ENCODE measurements at regions not wholly inside any gene's neighbourhood (a gene's known extent, or its start where the extent isn't known, plus 50 kb on each side); places are given as distances from the start of the nearest gene placed in this dataset.

DNA sequence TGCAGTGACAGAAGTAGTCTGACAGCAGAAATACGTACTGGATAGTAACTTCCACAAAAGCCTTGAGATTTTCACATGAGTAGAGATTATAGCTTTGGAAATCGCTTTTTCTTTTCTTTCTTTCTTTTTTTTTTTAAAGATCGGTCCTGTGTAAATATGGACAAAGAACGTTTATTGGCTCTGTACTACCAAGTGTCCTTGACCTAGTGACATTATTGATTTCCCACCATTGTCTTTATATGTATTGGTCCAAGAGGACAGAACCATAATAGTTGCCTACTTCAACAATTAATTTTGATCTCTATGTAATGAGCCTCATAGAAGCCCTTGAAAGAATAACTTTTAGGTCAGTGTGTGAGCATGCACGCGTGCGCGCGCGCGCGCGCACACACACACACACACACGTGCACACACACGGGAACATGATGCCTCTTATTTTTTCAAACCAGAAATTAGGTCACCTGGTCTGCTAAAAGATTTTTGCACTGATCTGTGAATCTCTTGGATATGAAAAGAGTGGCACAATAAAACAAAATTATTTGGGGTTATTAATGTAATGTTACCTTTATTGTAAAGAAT lies 516.8 kb downstream of the PSAT1 start:
- no peak overlapping the region for H3K4me3 ChIP-seq (ENCODE audit: low read depth, low read length)
- no peak for DNase-seq (ENCODE audit: low read depth)
- no peak for TF ChIP-seq CTCF (conservative IDR thresholded peaks at IDR 0.05; ENCODE audit: low read depth, low read length)

- DNase-seq (ENCODE audit: low read depth): peak; percentile 58
- TF ChIP-seq CTCF (conservative IDR thresholded peaks at IDR 0.05; ENCODE audit: low read depth, low read length): peak; percentile 74
- H3K4me3 ChIP-seq (ENCODE audit: low read depth, low read length): peak overlapping the region; percentile 48
Observed at GRCh38 chr9:78821126-78821822, 524.3 kb downstream of the PSAT1 start.

DNA sequence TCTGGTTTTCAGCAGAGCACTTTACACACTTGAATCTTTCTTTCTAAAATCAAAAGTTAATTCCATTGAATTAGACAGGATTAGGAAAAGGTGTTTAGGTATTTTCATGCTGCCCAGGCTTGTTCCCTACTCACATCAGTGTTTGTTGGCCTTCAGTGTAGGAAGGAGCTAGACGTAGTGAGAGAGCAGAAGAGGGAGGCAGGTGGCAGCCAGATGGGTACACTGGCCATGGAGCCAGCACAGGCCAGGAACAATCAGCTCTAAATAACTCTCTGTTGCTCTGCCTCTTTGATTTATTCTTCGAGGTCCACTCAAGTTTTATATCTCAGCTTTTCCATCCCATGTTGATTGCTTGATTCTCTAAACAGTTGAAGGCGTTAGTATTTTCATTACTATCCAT lies 529.6 kb downstream of the PSAT1 start:
- no peak overlapping the region for H3K4me3 ChIP-seq (ENCODE audit: low read depth, low read length)
- DNase-seq (ENCODE audit: low read depth): no peak
- TF ChIP-seq CTCF (conservative IDR thresholded peaks at IDR 0.05; ENCODE audit: low read depth, low read length): no peak

- TF ChIP-seq CTCF (conservative IDR thresholded peaks at IDR 0.05; ENCODE audit: low read depth, low read length): no peak
- no peak for DNase-seq (ENCODE audit: low read depth)
- no peak overlapping the region for H3K4me3 ChIP-seq (ENCODE audit: low read depth, low read length)
Observed at GRCh38 chr9:78828521-78828920, 531.6 kb downstream of the PSAT1 start.

- no peak for TF ChIP-seq CTCF (conservative IDR thresholded peaks at IDR 0.05; ENCODE audit: low read depth, low read length)
- DNase-seq (ENCODE audit: low read depth): no peak
- no peak overlapping the region for H3K4me3 ChIP-seq (ENCODE audit: low read depth, low read length)
Observed at GRCh38 chr9:78830301-78830700, 533.4 kb downstream of the PSAT1 start.

GRCh38 chr9:78831726-78832125 lies 534.8 kb downstream of the PSAT1 start:
- no peak for DNase-seq (ENCODE audit: low read depth)
- no peak overlapping the region for H3K4me3 ChIP-seq (ENCODE audit: low read depth, low read length)
- no peak for TF ChIP-seq CTCF (conservative IDR thresholded peaks at IDR 0.05; ENCODE audit: low read depth, low read length)

DNA sequence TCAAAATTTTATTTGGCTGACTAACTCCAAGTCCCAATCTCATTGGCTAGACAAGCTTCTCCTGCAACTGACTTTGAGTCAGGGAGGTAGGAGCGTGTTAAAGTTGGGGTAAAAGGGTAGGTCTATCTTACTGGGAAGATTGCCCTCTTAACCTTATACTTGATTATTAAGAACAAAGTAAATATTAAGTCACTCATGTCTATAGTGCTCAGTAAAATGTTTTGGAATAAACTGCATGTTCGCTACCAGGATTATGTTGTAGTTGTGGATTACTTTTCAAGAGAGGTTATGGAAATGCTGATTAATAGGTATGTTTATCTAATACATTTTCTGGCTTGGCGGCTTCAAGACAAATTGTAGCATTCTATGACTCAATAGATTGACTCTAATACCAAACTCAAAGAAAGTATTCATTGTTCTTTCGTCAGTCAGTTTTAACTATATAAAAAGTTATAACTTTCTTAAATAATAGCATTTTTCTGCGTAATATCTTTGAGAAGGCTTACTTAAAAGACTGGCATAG lies 539.1 kb downstream of the PSAT1 start:
- no peak for DNase-seq (ENCODE audit: low read depth)
- no peak overlapping the region for H3K4me3 ChIP-seq (ENCODE audit: low read depth, low read length)
- no peak for TF ChIP-seq CTCF (conservative IDR thresholded peaks at IDR 0.05; ENCODE audit: low read depth, low read length)
